PC-9 (cell line): ENCODE measurements at regions not wholly inside any gene's neighbourhood (a gene's known extent, or its start where the extent isn't known, plus 50 kb on each side); places are given as distances from the start of the nearest gene placed in this dataset.

Source experiments
- BruUV-seq: library from RNA; stranded (reverse); fragments of 400-500 nt; replicated peaks from 2 replicates; lab custom pipeline; 2021; lab: Mats Ljungman, UMichigan
- CTCF ChIA-PET: fragments of 300-600 bp; sonication (Branson Sonifier 250); formaldehyde crosslinking; loops from one replicate; lab custom pipeline; 2022; ENCODE audit warnings: antibody characterized with exemption; lab: Charles Lee
- POLR2A ChIA-PET: fragments of 300-600 bp; sonication (Branson Sonifier 250); formaldehyde crosslinking; loops from one replicate; lab custom pipeline; 2022; ENCODE audit warnings: antibody characterized with exemption; ENCODE audit not compliant: unreplicated experiment; lab: Charles Lee
- DNase-seq, 2 experiments: peaks; one replicate each; pipeline versions ENCODE4 v3.0.0 to v3.0.0-alpha.2; 2015 to 2022; ENCODE audit warnings: mixed read lengths in 1 of 2
- H2AFZ ChIP-seq: fragments of 200-600 bp; sonication (generic); 2 replicates; pipeline ENCODE4 v1.8.1; 2017; ENCODE audit warnings: antibody characterized with exemption
- H3F3A ChIP-seq: fragments of 200-600 bp; sonication (generic); 2 replicates; pipeline ENCODE4 v1.8.1; 2017; ENCODE audit warnings: antibody characterized with exemption, mild to moderate bottlenecking, low read depth; ENCODE audit not compliant: insufficient read depth
- H3K27ac ChIP-seq: fragments of 200-600 bp; sonication (generic); 2 replicates; pipeline ENCODE4 v1.6.1; 2016; ENCODE audit warnings: mixed run types
- H3K27me3 ChIP-seq: fragments of 200-600 bp; sonication (generic); 2 replicates; pipeline ENCODE4 v1.6.1; 2016; ENCODE audit warnings: low read depth, mixed run types; ENCODE audit not compliant: insufficient read depth
- H3K36me3 ChIP-seq: fragments of 200-600 bp; sonication (generic); 2 replicates; pipeline ENCODE4 v1.6.1; 2016; ENCODE audit warnings: low read depth, mixed run types
- H3K4me1 ChIP-seq: fragments of 200-600 bp; sonication (generic); replicated peaks from 2 replicates; pipeline ENCODE4 v1.6.1; 2016; ENCODE audit warnings: mixed run types; ENCODE audit not compliant: insufficient read depth
- H3K4me2 ChIP-seq: fragments of 200-600 bp; sonication (generic); 2 replicates; pipeline ENCODE4 v1.6.1; 2017; ENCODE audit warnings: mixed run types
- H3K4me3 ChIP-seq: fragments of 200-600 bp; sonication (generic); 2 replicates; pipeline ENCODE4 v1.6.1; 2016; ENCODE audit warnings: mixed run types
- H3K79me2 ChIP-seq: fragments of 200-600 bp; sonication (generic); 2 replicates; pipeline ENCODE4 v1.6.1; 2017; ENCODE audit warnings: low read depth, mixed run types
- H3K9me2 ChIP-seq: fragments of 200-600 bp; sonication (generic); 2 replicates; pipeline ENCODE4 v1.8.1; 2017; ENCODE audit warnings: mild to moderate bottlenecking; ENCODE audit not compliant: insufficient read depth
- H3K9me3 ChIP-seq: fragments of 200-600 bp; sonication (generic); 2 replicates; pipeline ENCODE4 v1.8.1; 2016; ENCODE audit warnings: low read depth; ENCODE audit not compliant: insufficient read depth
- H4K20me1 ChIP-seq: fragments of 200-600 bp; sonication (generic); 2 replicates; pipeline ENCODE4 v1.8.1; 2017; ENCODE audit not compliant: insufficient read depth
- EZH2 ChIP-seq: fragments of 200-600 bp; sonication (generic); IDR thresholded peaks from 2 replicates; pipeline ENCODE4 v1.8.0; 2017; ENCODE audit warnings: antibody characterized with exemption, low read depth
- intact Hi-C: fragments of 100-400 bp; cut with micrococcal nuclease; formaldehyde crosslinking; loops from one replicate; pipeline ENCODE4 v1.10.0; 2022; ENCODE audit not compliant: unreplicated experiment
- TF ChIP-seq, protein P1 (sequence below): fragments of 200-600 bp; sonication (generic); conservative IDR thresholded peaks from 2 replicates; pipeline ENCODE4 v1.6.1; 2017; ENCODE audit warnings: mixed run types, antibody characterized with exemption, mild to moderate bottlenecking, moderate library complexity

GRCh38 chr3:35862057-35862456, 222.7 kb downstream of the ARPP21 start:
- intact Hi-C loops: no loop called here
- POLR2A ChIA-PET: no interaction called here
- TF ChIP-seq EZH2: no peak
- TF ChIP-seq, protein P1, sequence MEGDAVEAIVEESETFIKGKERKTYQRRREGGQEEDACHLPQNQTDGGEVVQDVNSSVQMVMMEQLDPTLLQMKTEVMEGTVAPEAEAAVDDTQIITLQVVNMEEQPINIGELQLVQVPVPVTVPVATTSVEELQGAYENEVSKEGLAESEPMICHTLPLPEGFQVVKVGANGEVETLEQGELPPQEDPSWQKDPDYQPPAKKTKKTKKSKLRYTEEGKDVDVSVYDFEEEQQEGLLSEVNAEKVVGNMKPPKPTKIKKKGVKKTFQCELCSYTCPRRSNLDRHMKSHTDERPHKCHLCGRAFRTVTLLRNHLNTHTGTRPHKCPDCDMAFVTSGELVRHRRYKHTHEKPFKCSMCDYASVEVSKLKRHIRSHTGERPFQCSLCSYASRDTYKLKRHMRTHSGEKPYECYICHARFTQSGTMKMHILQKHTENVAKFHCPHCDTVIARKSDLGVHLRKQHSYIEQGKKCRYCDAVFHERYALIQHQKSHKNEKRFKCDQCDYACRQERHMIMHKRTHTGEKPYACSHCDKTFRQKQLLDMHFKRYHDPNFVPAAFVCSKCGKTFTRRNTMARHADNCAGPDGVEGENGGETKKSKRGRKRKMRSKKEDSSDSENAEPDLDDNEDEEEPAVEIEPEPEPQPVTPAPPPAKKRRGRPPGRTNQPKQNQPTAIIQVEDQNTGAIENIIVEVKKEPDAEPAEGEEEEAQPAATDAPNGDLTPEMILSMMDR: no peak

DNA sequence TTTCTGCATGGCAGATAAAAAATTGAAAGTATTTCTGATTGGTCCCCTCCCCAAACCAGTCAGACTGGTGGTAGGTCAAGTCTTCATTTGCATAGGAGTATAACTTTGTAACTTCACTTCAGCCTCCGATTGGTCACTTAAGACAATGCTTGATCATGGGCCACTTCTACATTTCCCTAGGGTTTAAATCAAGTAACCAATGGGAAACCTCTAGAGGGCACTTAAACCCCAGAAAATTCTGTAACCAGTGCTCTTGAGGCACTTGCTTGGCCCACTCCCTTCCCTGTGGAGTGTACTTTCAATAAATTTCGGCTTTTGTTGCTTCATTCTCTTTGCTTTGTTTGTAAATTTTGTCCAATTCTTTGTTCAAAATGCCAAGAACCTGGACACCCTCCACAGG, 225.5 kb downstream of the ARPP21 start:
- TF ChIP-seq EZH2: no peak
- TF ChIP-seq, protein P1: no peak
- ChIA-PET CTCF (no interaction called here), POLR2A (no interaction called here)
- intact Hi-C loops: no loop called here
- Histone ChIP-seq H3K79me2 (no peaks in the 10 kb centered on the region), H3K27ac (no peak overlapping the region), H3K4me3 (no peak overlapping the region), H3K9me2 (no peaks in the 10 kb centered on the region), H3K9me3 (no peaks in the 10 kb centered on the region), H3F3A (no peaks in the 10 kb centered on the region), H3K4me2 (no peak overlapping the region), H4K20me1 (no peaks in the 10 kb centered on the region), H3K36me3 (no peaks in the 10 kb centered on the region), H2AFZ (no peak overlapping the region), H3K27me3 (no peaks in the 10 kb centered on the region), H3K4me1 (no peaks in the 10 kb centered on the region)
- DNase-seq: no peak
- BruUV-seq: no TSS peak

More at GRCh38 chr3:35862057-35862456, 222.7 kb downstream of the ARPP21 start:
- no TSS peak for BruUV-seq
- no peak for DNase-seq
- Histone ChIP-seq H3K36me3 (no peaks in the 10 kb centered on the region), H3K9me2 (no peaks in the 10 kb centered on the region), H2AFZ (no peak overlapping the region), H4K20me1 (no peaks in the 10 kb centered on the region), H3K79me2 (no peaks in the 10 kb centered on the region), H3K4me3 (no peak overlapping the region), H3K4me1 (no peaks in the 10 kb centered on the region), H3K27me3 (no peaks in the 10 kb centered on the region), H3K4me2 (no peak overlapping the region), H3K9me3 (no peaks in the 10 kb centered on the region), H3K27ac (no peak overlapping the region), H3F3A (no peaks in the 10 kb centered on the region)
- CTCF ChIA-PET: no interaction called here

GRCh38 chr3:35867791-35868190, 228.5 kb downstream of the ARPP21 start:
- H3K4me1 ChIP-seq: no peaks in the 10 kb centered on the region
- no peaks in the 10 kb centered on the region for H3F3A ChIP-seq
- H3K27ac ChIP-seq: no peak overlapping the region
- H2AFZ ChIP-seq: no peak overlapping the region
- ChIA-PET CTCF (no interaction called here), POLR2A (no interaction called here)
- no peak for DNase-seq
- H3K9me3 ChIP-seq: no peaks in the 10 kb centered on the region
- no peaks in the 10 kb centered on the region for H3K9me2 ChIP-seq
- no peaks in the 10 kb centered on the region for H3K36me3 ChIP-seq
- no peak for TF ChIP-seq EZH2
- TF ChIP-seq, protein P1: no peak
- H3K27me3 ChIP-seq: no peaks in the 10 kb centered on the region
- no peak overlapping the region for H3K4me3 ChIP-seq
- no peaks in the 10 kb centered on the region for H4K20me1 ChIP-seq
- no peak overlapping the region for H3K4me2 ChIP-seq
- no peaks in the 10 kb centered on the region for H3K79me2 ChIP-seq
- no TSS peak for BruUV-seq
- intact Hi-C loops: no loop called here
